ENCODE measurements at regions not wholly inside any gene's neighbourhood (a gene's known extent, or its start where the extent isn't known, plus 50 kb on each side); places are given as distances from the start of the nearest gene placed in this dataset.
A peak's percentile ranks its signal among the peaks of the same experiment; 100 is the strongest.

DNA sequence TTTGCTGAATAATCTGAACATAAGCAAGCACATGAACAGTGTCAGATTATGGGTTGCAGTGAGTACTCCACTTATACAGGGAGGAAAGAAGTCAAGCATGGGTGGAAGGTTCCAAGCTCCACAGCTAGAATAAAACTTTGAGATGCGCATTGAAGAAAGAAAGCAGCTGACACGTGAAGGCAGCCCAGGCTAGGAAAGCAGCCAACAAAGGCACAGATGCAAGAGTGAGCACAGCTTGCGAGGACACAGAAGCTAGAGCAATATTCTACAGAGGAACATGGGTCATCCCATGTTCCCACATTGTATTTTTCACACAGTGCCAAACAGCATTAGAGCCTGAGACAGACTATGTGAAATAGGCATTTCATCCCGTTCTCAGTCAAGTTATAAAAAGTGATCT lies 194.6 kb upstream of the TBX20 start:
- no peak for DNase-seq (ENCODE audit: low read depth)

DNA sequence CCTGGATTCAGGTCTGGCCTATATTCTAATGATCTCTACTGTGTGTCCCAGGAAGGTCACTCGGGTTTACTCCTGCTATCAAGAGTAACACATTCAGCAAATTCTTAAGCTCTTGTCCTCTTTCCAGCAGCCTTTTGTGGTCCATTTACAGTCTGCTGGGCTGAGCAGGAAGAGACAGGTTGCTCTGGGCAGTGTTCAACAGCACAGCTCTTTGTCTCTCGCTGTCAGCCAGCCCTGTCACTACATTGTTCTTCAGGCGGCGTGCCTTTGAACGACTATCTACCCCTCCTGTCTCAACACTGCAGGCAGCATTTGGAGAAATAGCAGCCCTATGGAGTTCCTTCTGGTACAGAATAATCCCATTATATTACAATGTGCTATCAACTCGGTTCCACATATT lies 192.2 kb upstream of the TBX20 start:
- DNase-seq (ENCODE audit: low read depth), result no peak

DNA sequence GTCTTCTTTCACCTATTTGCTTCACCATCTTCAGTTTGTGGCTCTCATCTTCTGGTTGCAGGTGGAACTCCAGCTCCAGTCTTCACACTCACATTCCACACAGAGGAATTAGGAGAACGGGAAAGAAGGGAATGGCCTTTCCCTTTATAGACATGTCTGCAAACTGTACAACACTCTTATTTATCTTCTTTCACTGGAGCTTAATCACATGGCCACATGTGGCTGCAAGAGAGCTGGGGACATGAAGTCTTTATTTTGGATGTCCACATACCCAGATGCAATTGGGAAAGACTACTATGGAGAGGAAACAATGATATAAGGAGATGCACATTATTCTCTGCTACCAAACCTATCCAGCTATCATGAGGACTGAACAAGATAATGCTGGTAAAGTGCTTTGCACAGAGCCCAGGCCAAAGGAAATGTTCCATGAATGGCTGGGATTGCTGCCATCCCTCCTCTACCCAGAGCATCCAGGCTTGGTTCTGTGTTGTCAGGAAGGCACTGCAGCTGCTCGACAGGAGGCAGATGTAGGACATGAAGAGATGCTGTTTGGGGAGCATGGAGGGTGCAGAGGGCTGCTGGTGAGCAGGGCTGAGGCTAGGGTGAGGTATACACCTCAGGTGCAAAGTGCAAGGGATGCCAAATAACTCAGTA lies 183.8 kb upstream of the TBX20 start:
- DNase-seq (ENCODE audit: low read depth), result no peak

DNA sequence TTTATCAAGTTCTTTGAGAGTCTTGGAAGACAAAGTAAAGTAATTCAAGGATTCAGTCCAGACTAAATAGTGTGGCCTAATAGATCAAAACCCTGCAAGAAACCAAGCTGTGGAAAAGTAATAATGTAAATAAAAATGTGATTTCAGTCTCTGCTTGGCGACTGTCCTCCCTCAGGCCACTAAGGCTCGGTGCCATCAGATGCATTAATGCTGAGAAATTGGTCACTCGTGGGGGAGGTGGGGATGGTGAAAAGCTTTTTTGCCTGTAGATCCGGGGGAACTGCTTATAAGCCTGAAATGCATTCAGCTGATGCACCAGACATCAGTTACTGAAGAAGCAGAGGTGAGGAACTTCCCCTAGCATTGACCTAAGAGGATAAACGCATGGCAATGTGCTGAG lies 182.6 kb upstream of the TBX20 start:
- DNase-seq (ENCODE audit: low read depth), result no peak

DNA sequence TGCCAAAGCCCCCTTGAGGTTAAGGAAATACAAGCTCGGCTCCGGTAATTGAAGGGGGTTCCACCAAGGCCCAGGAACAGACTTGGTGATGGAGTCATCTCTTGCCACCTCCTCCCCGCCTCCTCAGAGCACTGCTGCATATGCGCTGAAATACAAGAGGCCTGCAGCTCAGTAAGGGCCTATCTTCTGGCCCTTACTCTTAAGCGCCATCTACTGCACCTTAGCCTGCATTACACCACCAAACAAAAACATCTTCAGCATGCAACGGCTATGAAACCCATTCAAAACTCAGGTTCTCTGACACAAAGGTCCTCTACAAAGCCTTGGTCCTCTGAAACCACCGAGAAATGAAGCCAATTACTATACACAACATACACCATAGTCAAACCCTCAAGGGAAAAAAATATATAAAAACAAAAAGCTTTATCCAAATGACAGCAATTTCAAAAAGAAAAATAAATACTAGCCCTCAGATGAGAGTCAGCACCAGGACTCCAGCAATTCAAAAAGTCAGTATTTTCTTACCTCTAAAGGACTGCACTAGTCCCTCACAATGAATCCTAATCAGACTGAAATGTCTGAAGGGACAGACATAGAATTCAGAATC lies 176.8 kb upstream of the TBX20 start:
- no peak for DNase-seq (ENCODE audit: low read depth)

DNA sequence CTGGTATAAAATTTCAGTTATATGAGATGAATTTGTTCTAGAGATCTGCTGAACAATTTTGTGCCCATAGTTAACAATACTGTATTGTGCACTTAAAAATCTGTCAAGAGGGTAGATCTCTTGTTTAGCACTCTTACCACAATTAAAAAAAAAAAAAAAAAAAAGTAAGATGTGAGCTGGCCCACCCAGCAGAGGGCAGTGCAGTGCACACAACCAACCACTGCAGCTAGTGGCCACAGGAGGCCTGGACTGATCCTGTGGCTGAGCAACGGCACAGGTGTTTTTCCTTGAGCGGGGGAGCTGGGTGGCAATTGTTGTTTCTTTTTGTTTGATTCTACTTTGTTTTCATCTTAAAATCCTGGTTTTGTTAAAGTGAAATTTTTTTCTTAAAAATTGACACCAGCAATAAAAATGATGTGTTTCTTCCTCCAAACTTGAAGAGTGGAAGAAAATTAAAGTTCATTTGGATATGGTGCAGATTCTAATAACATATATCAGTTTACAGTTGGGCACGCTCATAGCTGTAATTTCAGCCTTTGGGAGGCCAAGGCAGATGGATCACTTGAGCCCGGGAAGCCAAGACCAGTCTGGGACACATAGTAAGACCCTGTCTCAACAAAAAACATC lies 171.1 kb upstream of the TBX20 start:
- DNase-seq (ENCODE audit: low read depth), result peak; percentile 33

DNA sequence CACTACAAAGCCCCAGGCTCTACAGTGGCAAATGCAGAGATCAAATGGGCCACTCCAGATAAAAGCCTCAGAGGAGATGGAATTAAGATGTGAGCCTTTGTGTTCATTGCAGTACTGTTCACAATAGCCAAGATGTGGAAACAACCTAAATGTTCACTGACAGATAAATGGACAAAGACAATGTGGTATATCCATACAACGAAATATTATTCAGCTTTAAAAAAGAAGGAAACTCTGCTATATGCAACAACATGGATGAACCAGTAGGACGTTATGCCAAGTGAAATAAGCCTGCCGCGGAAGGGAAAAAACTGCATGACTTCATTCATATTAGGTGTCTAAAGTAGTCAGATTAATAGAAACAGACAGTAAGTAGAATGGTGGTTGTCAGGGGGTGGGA lies 170.5 kb upstream of the TBX20 start:
- no peak for DNase-seq (ENCODE audit: low read depth)

DNA sequence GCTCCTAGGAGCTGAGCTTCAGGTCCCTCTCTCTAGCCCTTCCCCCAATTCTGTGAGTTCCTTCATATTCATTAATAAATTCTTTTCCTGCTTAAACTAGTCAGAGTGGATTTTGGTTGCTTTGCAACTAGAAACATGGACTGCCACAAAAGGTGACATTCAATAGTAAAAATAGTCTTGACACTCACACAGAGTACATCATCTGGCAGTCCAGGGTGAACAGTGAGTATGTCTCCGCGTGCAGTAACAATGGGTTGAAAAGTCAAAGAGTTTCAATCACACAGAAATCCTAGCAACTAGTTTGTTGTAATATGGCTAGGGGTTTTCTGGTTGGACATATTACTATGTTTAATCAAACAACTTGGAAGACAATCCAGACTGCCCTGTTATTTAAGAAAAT lies 168.8 kb upstream of the TBX20 start:
- no peak for DNase-seq (ENCODE audit: low read depth)

DNA sequence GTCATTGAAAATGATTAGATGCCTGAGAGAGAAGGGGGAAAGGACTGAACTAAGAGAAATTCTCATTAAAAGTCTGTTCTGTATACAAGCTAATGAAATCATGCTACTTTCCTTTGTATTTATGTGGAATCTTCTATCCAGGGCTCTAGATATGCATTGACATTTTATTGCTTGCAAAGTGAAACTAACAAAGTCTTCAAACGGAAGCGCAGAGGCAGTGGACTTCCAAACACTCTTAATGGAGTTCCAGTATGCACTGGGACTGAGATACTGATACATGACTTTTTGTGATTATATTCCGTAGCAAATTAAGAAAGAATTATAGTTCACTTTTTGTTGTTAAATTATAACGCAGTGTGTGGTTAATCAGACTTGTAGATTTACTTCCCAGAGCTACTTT lies 166.8 kb upstream of the TBX20 start:
- no peak for DNase-seq (ENCODE audit: low read depth)

DNA sequence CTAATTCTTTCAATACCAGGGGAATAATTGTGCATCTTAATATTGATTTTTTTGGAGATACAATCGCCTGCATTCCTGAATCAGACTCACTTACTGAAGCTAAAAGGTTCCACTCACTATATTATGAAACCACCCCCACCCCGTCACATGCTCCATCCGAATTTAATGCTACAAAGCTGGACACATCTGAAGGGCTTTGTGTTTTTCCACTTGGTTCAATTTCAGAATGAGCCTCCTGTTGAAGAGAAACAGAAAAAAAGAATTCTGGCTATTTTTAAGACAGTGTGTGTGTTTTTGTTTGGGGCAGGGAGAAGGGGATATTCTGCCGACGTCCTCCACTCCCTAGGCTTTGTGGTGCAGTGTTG lies 165.5 kb upstream of the TBX20 start:
- no peak for DNase-seq (ENCODE audit: low read depth)

DNA sequence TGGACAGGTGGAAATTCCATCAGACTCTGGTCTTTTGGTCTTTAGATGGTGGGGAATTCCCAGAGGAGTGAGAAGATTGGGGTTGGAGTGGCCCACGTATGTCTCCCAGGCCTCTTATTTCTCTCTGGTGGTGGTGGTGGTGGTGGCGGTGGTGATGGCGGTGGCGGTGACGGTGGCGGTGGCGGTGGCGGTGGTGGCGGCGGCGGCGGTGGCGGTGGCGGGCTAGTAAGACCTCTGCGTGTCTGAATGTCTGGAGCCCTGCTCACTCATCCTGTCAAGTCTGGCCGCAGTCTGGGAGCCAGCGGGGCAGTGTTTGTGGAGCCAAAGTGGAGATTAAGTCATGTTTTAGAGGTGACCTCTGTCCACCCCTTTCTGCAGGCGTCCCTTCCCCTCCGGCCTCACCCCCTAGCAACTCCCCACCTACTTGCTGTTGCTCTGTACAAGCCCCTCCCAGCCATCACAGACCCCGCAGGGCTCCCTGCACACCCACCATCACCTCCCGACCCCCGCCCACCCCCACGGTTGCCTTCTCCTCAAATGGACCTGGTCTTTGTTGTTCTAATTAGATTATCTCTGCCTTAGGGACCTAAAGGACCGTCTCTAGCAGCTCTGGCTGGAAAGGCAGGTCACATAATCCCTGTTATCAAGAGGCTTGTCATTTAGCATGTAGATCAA lies 165.0 kb upstream of the TBX20 start:
- DNase-seq (ENCODE audit: low read depth), result no peak

DNA sequence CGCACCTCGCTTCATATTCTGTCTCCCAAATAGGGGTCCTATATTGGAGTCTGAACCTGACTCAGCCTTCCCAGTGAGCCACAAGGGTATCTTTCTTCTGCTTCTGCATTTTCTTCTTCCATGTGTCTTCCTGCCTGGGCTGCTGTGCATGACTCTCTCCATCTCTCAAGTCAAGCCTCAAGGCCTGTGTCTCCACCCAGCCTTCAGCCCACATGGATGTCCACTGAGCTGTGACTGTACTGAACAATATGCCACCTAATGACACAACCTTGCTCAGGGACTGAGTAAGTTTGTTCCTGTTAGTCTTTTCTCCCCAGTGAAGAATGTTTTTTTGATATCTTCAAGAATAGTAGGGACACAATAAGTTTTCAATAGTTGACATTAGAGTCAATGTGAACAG lies 162.7 kb upstream of the TBX20 start:
- no peak for DNase-seq (ENCODE audit: low read depth)

DNA sequence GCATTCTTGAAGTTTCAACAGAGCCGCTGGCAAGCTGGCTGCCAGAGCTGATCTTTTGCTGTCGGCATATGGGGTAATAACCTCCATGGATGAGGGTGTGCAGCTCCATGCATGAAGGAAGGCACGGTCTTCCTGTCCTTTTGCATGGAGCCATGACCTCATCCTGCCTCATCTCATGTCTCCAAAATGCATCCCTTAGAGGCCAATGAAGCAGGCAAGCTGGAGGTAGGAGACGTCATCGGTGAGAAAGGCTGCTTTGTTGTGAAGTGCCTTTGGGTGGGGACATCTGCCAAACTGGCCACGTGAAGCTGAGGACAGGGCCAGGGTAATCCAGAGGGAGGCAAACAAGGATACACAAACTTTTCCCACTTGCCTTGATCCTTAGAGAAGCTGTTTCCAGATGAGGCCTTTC lies 161.5 kb upstream of the TBX20 start:
- DNase-seq (ENCODE audit: low read depth), result no peak

DNA sequence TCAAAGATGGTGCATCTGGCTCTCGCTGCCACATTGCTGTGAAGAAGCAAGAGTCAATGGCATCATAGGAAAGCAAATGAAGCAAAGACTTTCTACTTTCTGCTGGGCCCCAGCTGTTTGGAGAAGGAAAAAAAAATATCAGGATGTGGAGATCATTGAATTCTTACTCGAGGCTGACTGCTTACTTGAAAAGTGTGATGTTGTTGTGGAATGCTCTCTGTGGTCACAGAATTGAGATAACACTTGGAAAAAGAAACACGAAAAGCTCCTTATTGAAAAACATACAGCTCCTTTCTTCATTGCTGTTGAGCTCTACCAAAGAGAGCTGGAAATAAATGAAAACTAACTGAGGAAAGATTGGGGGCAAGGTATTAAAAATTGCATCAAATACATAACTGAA lies 157.4 kb upstream of the TBX20 start:
- DNase-seq (ENCODE audit: low read depth), result no peak

DNA sequence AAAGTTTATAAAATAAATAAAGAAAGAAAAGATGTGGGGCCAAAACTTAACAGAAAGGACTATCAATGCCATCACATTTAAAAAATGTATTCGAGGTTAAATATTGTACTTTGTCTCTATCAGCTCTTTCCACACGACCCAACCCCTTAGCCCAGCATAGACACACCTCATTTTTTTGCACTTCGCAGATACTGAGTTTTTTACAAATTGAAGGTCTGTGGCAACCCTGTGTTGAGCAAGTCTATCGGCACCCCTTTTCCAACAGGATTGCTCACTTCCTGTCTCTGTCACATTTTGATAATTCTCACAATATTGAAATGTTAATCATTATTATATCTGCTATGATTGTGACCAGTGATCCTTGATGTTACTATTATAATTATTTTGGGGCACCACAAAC lies 151.6 kb upstream of the TBX20 start:
- DNase-seq (ENCODE audit: low read depth), result no peak

DNA sequence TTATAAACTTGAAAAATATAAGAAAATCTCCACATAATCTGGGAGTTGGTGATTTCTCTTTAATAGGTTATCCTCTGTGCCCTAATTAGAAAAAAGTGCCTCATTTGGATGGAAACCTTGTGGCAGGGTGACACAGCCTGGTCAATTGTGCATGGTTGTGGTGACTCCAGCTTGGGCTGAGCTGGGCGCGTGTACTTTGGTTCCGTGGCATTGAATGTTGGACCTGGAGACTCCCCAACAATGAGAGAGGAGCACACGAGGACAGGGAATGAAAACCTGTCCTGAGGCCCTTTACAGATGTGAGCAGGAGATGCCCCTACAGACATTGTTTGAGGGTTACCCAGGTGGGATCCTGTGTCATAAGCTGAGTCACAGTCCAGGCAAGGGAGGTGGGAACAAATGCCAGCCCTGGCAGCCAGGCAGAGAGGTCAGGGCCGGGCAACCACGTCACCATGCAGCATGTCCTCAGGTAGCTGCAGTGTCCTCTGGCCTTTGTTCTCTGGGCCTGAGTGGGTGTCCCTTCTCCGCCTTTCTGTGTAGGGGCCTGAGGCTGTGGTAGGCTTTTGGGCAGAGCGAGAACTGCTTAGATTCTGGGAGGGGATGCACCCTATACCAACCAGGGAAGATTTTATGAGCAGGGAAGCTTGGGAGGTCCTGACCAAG lies 147.4 kb upstream of the TBX20 start:
- no peak for DNase-seq (ENCODE audit: low read depth)

DNA sequence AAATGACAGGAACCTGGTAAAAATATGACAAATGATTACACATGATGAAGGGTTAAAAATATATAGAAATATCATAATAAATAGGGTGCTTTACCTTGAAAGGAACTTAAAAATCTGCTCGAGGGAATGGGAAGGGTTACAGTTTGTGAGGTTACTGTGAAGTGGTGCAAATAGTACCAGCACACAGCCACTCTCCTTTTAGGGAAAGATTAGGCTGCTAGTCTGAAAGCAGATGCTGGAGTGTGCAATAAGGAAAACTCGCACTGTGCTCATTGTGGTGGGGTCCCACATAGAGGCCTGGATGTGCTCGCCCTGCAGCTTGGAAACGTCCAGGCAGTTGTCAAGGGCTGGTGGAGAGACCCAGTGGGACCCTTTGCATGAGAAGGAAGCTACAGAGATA lies 145.9 kb upstream of the TBX20 start:
- DNase-seq (ENCODE audit: low read depth), result no peak

DNA sequence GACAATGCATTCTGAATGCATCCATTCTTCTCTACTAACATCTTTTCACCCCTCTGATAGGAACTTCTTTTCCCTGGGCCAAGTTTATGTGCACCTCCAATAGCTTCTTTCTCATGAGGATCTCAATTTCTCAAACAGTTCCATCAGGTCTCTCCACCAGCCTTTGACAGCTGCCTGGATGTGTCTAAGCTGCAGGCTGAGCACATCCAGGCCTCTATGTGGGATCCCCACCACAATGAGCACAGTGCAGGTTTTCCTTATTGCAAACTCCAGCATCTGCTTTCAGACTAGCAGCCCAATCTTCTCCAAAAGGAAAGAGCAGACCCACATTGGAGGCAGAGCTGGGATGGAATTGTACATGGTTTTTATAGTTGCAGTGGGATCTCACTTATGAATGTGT lies 145.3 kb upstream of the TBX20 start:
- DNase-seq (ENCODE audit: low read depth), result no peak

DNA sequence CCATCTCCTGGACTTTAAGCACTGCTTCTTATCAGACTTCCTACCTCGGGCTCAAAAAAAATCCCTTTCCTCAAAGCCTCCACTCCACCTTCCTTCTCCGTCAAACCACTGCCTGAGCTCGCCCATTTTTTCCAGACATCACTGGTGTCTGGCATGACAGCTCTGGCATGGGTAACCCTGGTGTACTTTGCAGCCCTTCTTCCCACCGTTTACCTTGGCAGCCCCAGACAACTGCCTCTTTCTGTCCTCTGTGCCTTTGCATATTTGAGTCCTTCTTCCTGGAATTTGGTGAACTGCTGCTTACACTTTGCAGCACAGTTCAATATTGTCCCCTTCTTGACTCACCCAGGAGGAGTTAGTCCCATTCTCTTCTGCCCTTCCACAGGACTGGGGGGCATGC lies 144.6 kb upstream of the TBX20 start:
- DNase-seq (ENCODE audit: low read depth), result no peak

DNA sequence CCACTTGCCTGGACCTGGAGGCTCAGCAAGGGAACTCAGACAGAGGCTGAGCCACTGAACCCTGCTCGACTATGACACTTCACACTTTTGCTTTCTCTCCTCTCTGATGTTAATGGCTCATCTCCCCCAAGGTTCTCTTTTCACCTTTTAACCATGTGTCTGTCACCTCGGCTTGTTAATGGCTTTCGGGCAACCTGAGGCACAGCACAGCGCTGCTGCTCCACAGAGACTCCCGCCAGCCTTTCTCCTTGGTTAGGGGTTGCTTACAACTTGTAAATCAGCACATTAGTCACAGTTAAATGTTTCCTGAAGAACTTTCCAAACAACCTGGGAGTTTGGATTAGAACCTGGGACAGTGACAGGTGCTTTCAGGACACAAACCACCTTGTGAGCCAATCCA lies 136.2 kb upstream of the TBX20 start:
- DNase-seq (ENCODE audit: low read depth), result no peak

DNA sequence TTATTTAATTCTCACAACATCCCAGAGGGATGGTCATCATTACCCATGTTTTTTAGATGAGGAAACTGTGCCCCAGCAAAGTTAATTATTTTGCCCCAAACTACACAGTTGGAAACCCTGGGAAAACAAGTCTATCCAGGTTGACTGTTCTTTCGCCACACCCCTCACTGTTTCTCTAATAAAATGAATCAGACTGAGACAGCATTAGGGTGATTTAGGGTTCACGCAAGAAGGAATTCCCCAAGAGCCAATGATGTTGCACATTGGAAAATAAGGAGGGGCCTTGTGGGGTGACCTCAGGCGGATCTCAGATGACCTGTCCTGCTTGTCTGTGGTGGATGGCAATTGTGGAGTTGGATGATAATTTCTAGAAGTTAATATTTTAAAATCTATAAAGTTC lies 135.7 kb upstream of the TBX20 start:
- no peak for DNase-seq (ENCODE audit: low read depth)

DNA sequence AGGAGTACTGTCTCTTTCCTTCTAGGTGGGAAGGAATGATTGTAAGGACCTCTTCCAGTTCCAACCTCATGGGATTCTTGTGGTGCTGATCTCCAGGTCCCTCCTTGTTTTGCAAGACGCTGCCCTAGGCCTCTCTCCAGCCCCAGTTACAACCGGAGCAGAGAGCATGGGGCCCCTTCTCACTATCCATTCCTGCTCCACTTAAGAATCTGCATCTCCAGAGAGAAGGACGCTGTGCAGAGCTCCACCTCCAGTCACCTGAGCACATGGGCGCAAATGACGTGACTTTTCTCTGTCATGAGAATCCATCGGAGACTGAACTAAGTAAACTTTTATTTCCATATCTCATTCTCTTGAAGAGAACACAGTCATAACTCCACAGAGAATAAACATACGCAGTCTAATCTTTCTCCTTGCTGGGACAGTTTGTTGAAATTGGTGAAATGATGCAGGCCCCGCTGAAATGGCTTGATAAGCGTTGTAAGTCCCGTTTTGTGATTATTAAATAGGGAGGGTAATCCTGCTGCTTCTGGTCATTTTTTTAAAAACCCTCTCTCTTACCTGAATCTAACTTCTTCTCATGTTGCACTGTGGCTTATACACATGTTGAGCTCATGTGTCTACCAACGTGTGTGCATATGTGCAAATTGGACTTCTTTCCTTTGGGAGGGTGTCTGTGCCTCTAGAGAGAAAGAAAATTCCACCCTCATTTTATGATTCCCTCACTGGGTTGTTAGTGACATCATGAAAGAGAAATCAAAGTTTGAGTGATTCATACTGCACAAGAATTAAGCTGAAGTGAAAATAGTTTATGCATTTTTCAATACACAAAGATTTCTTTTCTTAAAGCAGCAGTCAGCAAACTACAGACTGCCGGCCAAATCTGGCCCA lies 133.2 kb upstream of the TBX20 start:
- DNase-seq (ENCODE audit: low read depth), result no peak

Data from activated T-cell treated with anti-CD3 and anti-CD28 coated beads for 24 hours (primary cell).